SK-N-SH treated with all-trans-retinoic acid at 6 μM for 48 hours (cell line): ENCODE measurements at regions not wholly inside any gene's neighbourhood (a gene's known extent, or its start where the extent isn't known, plus 50 kb on each side); places are given as distances from the start of the nearest gene placed in this dataset.

Experiments used
- ESRRG ChIP-seq: fragments of 250-450 bp; sonication (Bioruptor Pico); IDR thresholded peaks from 2 replicates; pipeline ENCODE4 v1.6.1; 2021; ENCODE audit warnings: mild to moderate bottlenecking
- GLIS3 ChIP-seq: fragments of 250-450 bp; sonication (Bioruptor Pico); IDR thresholded peaks from 2 replicates; pipeline ENCODE4 v1.5.0; 2020; ENCODE audit warnings: mild to moderate bottlenecking, moderate library complexity
- SNAI2 ChIP-seq: fragments of 250-450 bp; sonication (Bioruptor Pico); IDR thresholded peaks from 2 replicates; pipeline ENCODE4 v1.5.0; 2020; ENCODE audit warnings: mild to moderate bottlenecking, moderate library complexity
- ZFP30 ChIP-seq: fragments of 450-650 bp; formaldehyde crosslinking; IDR thresholded peaks from 2 replicates; pipeline ENCODE4 v1.5.0; 2022; ENCODE audit warnings: mild to moderate bottlenecking, moderate library complexity

- no peak for TF ChIP-seq SNAI2 (CRISPR knock-in tag)
- TF ChIP-seq ESRRG (CRISPR knock-in tag), result no peak
- TF ChIP-seq ZFP30 (CRISPR knock-in tag), result no peak
- TF ChIP-seq GLIS3 (CRISPR knock-in tag), result no peak
Observed at GRCh38 chr1:227489572-227489971, 73.8 kb upstream of the ZNF678 start.
